Panc1 (cell line): ENCODE measurements at regions not wholly inside any gene's neighbourhood (a gene's known extent, or its start where the extent isn't known, plus 50 kb on each side); places are given as distances from the start of the nearest gene placed in this dataset.
A peak's percentile ranks its signal among the peaks of the same experiment; 100 is the strongest.

Experiments used
- ATAC-seq: fragments of 200-7000 bp; cut with Tn5 transposase; 2 replicates; pipeline ENCODE4 v1.9.1; 2020; ENCODE audit warnings: mild to moderate bottlenecking, moderate library complexity
- BruUV-seq: library from RNA; stranded (reverse); fragments of 400-500 nt; replicated peaks from 2 replicates; lab custom pipeline; 2021; lab: Mats Ljungman, UMichigan
- CTCF ChIA-PET: fragments of 300-600 bp; sonication (Branson Sonifier 250); formaldehyde crosslinking; loops from one replicate; lab custom pipeline; 2022; ENCODE audit warnings: antibody characterized with exemption; lab: Charles Lee
- POLR2A ChIA-PET: fragments of 300-600 bp; sonication (Branson Sonifier 250); formaldehyde crosslinking; loops from one replicate; lab custom pipeline; 2022; ENCODE audit warnings: antibody characterized with exemption; lab: Charles Lee
- DNase-seq: peaks from one replicate; pipeline ENCODE4 v3.0.0-alpha.2; 2010; ENCODE audit warnings: low read depth, low spot score
- H3K27ac ChIP-seq: 2 replicates; pipeline ENCODE4 v1.5.1; 2011; ENCODE audit warnings: mild to moderate bottlenecking, low read length, inconsistent platforms
- H3K27me3 ChIP-seq: fragments of 200-500 bp; sonication (Bioruptor generic); 2 replicates; pipeline ENCODE4 v1.6.0; 2014; ENCODE audit warnings: low read length, inconsistent platforms; ENCODE audit not compliant: control insufficient read depth, insufficient read depth
- H3K36me3 ChIP-seq: fragments of 200-500 bp; sonication (Bioruptor generic); 2 replicates; pipeline ENCODE4 v1.5.1; 2014; ENCODE audit warnings: inconsistent platforms, mild to moderate bottlenecking, low read length, moderate library complexity; ENCODE audit not compliant: control insufficient read depth, insufficient read depth
- H3K4me1 ChIP-seq: 2 replicates; pipeline ENCODE4 v1.5.1; 2011; ENCODE audit warnings: inconsistent platforms, mild to moderate bottlenecking, low read length, moderate library complexity; ENCODE audit not compliant: control insufficient read depth, insufficient read depth
- H3K4me3 ChIP-seq, 2 experiments: 2 replicates each; pipeline ENCODE4 v1.5.1; 2011 to 2012; ENCODE audit warnings: low read depth in 2 of 2, low read length in 2 of 2, mild to moderate bottlenecking in 2 of 2, inconsistent platforms in 1 of 2, moderate library complexity in 1 of 2
- H3K9me3 ChIP-seq: fragments of 200-500 bp; sonication (Bioruptor generic); 2 replicates; pipeline ENCODE4 v1.5.1; 2014; ENCODE audit warnings: low read depth, mild to moderate bottlenecking, inconsistent platforms, low read length, moderate library complexity; ENCODE audit not compliant: control insufficient read depth, insufficient read depth
- POLR2AphosphoS5 ChIP-seq: IDR thresholded peaks from 2 replicates; pipeline ENCODE4 v1.6.1; 2012; ENCODE audit warnings: mild to moderate bottlenecking, low read depth, low read length, moderate library complexity
- SIN3A ChIP-seq: IDR thresholded peaks from 2 replicates; pipeline ENCODE4 v1.6.1; 2012; ENCODE audit warnings: low read depth, mild to moderate bottlenecking, low read length, moderate library complexity, borderline replicate concordance; ENCODE audit not compliant: insufficient read depth
- TCF7L2 ChIP-seq: IDR thresholded peaks from 2 replicates; pipeline ENCODE4 v1.6.1; 2011; ENCODE audit warnings: mild to moderate bottlenecking, low read depth, low read length, inconsistent platforms
- in situ Hi-C: cut with HindIII; loops from 2 replicates; pipeline ENCODE4 v1.10.0; 2016; ENCODE audit warnings: low sequenced_read_pairs, low pct_unique_long_range_greater_than_20kb
- intact Hi-C: fragments of 100-400 bp; cut with micrococcal nuclease; formaldehyde crosslinking; loops from one replicate; pipeline ENCODE4 v1.10.0; 2022; ENCODE audit not compliant: unreplicated experiment
- TF ChIP-seq, protein P1 (sequence below), 2 experiments: IDR thresholded peaks; 2 replicates each; pipeline ENCODE4 v1.6.1; 2011 to 2012; ENCODE audit warnings: low read depth in 2 of 2, control low read depth in 1 of 2, low read length in 1 of 2, mild to moderate bottlenecking in 1 of 2, moderate library complexity in 1 of 2; ENCODE audit not compliant: insufficient read depth in 1 of 2
- TF ChIP-seq, protein P2 (sequence below): fragments of 450-650 bp; IDR thresholded peaks from 2 replicates; pipeline ENCODE4 v1.5.1; 2017; ENCODE audit warnings: mild to moderate bottlenecking

DNA sequence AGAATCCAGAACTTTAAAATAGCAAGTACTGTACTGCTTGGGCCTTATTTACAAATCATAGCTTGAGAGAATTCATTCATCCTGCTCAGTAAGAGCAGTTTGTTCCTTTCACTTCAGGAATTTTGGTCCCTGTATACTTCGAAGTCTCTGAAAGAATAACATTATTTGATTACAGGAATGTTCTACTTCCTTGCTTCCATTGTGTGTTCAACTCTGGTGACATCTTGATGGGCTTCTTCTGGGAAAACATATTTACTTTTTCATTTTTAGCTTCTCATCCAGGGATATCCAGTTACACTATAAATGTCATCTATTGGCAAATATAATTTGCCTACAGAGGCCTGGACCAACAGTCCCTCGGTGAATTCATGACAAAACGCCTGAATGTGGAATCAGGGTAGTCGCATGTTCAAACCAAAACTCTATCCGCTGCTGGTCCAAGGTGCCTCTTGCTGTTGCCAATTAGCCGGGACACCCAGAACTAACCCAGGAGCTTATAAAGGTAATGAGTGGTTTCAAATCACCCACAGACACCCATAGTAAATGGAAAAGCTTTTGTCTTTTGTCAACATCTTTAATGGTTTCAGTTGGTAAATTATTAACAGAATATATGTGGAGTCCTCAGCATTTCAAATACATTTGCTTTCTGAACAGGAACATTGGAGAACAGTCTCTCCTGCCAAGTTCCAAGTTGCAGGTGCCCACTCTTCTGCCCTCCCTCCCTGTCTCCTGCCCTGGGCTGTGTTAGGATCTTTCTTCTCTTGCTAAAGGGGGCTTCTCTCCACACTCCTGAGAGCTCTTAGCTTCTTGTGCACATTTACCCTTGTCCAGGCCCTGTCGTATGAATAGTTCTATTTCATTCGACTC is 162.5 kb upstream of the CITED2 start:
- H3K27ac ChIP-seq = peak overlapping the region; percentile 77; the same call in 1 of the 2 replicates
- in situ Hi-C loops = no loop called here
- no peak overlapping the region for H3K4me3 ChIP-seq
- ATAC-seq (no peak), DNase-seq (no peak)
- no TSS peak for BruUV-seq
- peaks cover 54% of the 10 kb centered on the region for H3K4me1 ChIP-seq
- POLR2A ChIA-PET = interaction anchor here (0.5 kb wide), 1 partner anchor 23 kb away, joined by 4 read pairs; no protein-coding TSS in a partner anchor
- TF ChIP-seq, protein P1, sequence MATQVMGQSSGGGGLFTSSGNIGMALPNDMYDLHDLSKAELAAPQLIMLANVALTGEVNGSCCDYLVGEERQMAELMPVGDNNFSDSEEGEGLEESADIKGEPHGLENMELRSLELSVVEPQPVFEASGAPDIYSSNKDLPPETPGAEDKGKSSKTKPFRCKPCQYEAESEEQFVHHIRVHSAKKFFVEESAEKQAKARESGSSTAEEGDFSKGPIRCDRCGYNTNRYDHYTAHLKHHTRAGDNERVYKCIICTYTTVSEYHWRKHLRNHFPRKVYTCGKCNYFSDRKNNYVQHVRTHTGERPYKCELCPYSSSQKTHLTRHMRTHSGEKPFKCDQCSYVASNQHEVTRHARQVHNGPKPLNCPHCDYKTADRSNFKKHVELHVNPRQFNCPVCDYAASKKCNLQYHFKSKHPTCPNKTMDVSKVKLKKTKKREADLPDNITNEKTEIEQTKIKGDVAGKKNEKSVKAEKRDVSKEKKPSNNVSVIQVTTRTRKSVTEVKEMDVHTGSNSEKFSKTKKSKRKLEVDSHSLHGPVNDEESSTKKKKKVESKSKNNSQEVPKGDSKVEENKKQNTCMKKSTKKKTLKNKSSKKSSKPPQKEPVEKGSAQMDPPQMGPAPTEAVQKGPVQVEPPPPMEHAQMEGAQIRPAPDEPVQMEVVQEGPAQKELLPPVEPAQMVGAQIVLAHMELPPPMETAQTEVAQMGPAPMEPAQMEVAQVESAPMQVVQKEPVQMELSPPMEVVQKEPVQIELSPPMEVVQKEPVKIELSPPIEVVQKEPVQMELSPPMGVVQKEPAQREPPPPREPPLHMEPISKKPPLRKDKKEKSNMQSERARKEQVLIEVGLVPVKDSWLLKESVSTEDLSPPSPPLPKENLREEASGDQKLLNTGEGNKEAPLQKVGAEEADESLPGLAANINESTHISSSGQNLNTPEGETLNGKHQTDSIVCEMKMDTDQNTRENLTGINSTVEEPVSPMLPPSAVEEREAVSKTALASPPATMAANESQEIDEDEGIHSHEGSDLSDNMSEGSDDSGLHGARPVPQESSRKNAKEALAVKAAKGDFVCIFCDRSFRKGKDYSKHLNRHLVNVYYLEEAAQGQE (IDR thresholded peaks at IDR 0.05; ENCODE audit: insufficient read depth in 1 of 2, low read depth in 2 of 2, low read length in 1 of 2) = no peak
- no peak for TF ChIP-seq SIN3A
- TF ChIP-seq, protein P2, sequence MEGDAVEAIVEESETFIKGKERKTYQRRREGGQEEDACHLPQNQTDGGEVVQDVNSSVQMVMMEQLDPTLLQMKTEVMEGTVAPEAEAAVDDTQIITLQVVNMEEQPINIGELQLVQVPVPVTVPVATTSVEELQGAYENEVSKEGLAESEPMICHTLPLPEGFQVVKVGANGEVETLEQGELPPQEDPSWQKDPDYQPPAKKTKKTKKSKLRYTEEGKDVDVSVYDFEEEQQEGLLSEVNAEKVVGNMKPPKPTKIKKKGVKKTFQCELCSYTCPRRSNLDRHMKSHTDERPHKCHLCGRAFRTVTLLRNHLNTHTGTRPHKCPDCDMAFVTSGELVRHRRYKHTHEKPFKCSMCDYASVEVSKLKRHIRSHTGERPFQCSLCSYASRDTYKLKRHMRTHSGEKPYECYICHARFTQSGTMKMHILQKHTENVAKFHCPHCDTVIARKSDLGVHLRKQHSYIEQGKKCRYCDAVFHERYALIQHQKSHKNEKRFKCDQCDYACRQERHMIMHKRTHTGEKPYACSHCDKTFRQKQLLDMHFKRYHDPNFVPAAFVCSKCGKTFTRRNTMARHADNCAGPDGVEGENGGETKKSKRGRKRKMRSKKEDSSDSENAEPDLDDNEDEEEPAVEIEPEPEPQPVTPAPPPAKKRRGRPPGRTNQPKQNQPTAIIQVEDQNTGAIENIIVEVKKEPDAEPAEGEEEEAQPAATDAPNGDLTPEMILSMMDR = no peak
- TF ChIP-seq TCF7L2 = no peak
- no peak for TF ChIP-seq POLR2AphosphoS5
- intact Hi-C loops = loop anchor here (10.0 kb wide), 1 partner anchor 162 kb away; the partner anchor contains the start of gene CITED2
- H3K36me3 ChIP-seq = no peaks in the 10 kb centered on the region
- CTCF ChIA-PET = no interaction called here
- H3K9me3 ChIP-seq = no peaks in the 10 kb centered on the region
- no peaks in the 10 kb centered on the region for H3K27me3 ChIP-seq

DNA sequence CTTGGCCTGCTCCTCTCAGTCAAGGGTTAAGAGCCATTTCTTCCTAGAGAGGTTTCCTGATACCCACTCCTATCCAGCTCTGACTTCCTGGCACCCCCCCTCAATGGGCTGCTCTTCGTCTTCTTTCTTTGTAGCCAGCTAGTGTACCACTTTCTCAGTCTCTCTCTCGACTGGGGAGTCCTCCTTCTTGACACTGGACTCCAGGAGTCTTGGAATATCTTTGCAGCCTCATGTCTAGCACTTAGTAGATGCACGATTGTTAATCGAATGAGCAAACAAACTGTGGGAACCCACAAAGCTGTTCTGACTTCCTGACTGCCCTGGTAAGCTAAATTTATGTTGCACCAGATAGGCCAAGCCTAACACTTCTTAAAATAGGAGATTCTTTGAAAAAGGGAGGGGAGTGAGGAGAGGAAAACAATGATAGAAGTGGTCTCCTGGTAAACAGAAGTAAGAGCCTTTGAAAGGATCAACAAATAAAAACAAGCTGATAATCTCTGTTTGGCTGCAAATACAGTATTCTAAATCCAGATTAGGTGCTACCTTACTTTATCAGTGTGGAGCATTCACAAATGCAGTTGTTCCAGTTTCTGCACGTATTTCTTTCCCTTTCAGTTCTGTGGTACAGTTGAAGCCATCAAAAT is 160.1 kb upstream of the CITED2 start:
- no peaks in the 10 kb centered on the region for H3K9me3 ChIP-seq
- CTCF ChIA-PET = no interaction called here
- BruUV-seq = no TSS peak
- H3K4me1 ChIP-seq = peaks cover 48% of the 10 kb centered on the region
- DNase-seq = no peak
- intact Hi-C loops = loop anchor here (10.0 kb wide), 1 partner anchor 160 kb away; the partner anchor contains the start of gene CITED2
- no peaks in the 10 kb centered on the region for H3K36me3 ChIP-seq
- H3K27me3 ChIP-seq = no peaks in the 10 kb centered on the region
- TF ChIP-seq, protein P1 (IDR thresholded peaks at IDR 0.05; ENCODE audit: insufficient read depth in 1 of 2, low read depth in 2 of 2, low read length in 1 of 2) = no peak
- POLR2A ChIA-PET = interaction anchor here (1.1 kb wide), 1 partner anchor 160 kb away, joined by 3 read pairs; the partner anchor contains the start of gene CITED2
- in situ Hi-C loops = no loop called here
- H3K4me3 ChIP-seq = peak overlapping the region; percentile 9 to 25; a peak in 3 of 4 replicates
- ATAC-seq = peak; percentile 62
- peak overlapping the region; percentile 91 for H3K27ac ChIP-seq
